ENCODE measurements at regions not wholly inside any gene's neighbourhood (a gene's known extent, or its start where the extent isn't known, plus 50 kb on each side); places are given as distances from the start of the nearest gene placed in this dataset.

GRCh38 chr5:73267766-73268435 is 94.9 kb downstream of the TMEM174 start:
- WGBS, 2 experiments: 56 to 59% methylated on average over 7 to 8 of the region's 8 CpGs
- Histone ChIP-seq H3K27me3 (ENCODE audit: control insufficient read depth, insufficient read depth, low read length, poor library complexity, severe bottlenecking) (no peaks in the 10 kb centered on the region), H3K4me3 (ENCODE audit: insufficient read depth, low read depth, low read length) (no peak overlapping the region), H3K36me3 (ENCODE audit: control insufficient read depth, insufficient read depth, low read length) (no peaks in the 10 kb centered on the region), H3K27ac (ENCODE audit: insufficient read depth, low read depth, low read length, poor library complexity, severe bottlenecking) (no peak overlapping the region), H3K9me3 (ENCODE audit: control insufficient read depth, low read length) (no peaks in the 10 kb centered on the region), H3K4me1 (ENCODE audit: control insufficient read depth, insufficient read depth, low read length) (peaks cover 16% of the 10 kb centered on the region)

- 41 to 48% methylated on average over 17 to 18 of the region's 18 CpGs for WGBS, 2 experiments
- Histone ChIP-seq H3K27ac (ENCODE audit: insufficient read depth, low read depth, low read length, poor library complexity, severe bottlenecking) (peak overlapping the region; percentile 38), H3K9me3 (ENCODE audit: control insufficient read depth, low read length) (no peaks in the 10 kb centered on the region), H3K4me1 (ENCODE audit: control insufficient read depth, insufficient read depth, low read length) (peaks cover 16% of the 10 kb centered on the region), H3K4me3 (ENCODE audit: insufficient read depth, low read depth, low read length) (no peak overlapping the region), H3K36me3 (ENCODE audit: control insufficient read depth, insufficient read depth, low read length) (no peaks in the 10 kb centered on the region), H3K27me3 (ENCODE audit: control insufficient read depth, insufficient read depth, low read length, poor library complexity, severe bottlenecking) (no peaks in the 10 kb centered on the region)
Measured at GRCh38 chr5:73266925-73267765, 94.2 kb downstream of the TMEM174 start.

- no peak overlapping the region for H3K4me3 ChIP-seq (ENCODE audit: insufficient read depth, low read depth, low read length)
- peaks cover 16% of the 10 kb centered on the region for H3K4me1 ChIP-seq (ENCODE audit: control insufficient read depth, insufficient read depth, low read length)
- 84 to 90% methylated on average over 5 of the region's 5 CpGs for WGBS, 2 experiments
- H3K27ac ChIP-seq (ENCODE audit: insufficient read depth, low read depth, low read length, poor library complexity, severe bottlenecking): no peak overlapping the region
- H3K27me3 ChIP-seq (ENCODE audit: control insufficient read depth, insufficient read depth, low read length, poor library complexity, severe bottlenecking): no peaks in the 10 kb centered on the region
- H3K9me3 ChIP-seq (ENCODE audit: control insufficient read depth, low read length): no peaks in the 10 kb centered on the region
- H3K36me3 ChIP-seq (ENCODE audit: control insufficient read depth, insufficient read depth, low read length): no peaks in the 10 kb centered on the region
Measured at GRCh38 chr5:73266176-73266738, 93.3 kb downstream of the TMEM174 start.

- Histone ChIP-seq H3K36me3 (ENCODE audit: control insufficient read depth, insufficient read depth, low read length) (no peaks in the 10 kb centered on the region), H3K4me3 (ENCODE audit: insufficient read depth, low read depth, low read length) (no peak overlapping the region), H3K27ac (ENCODE audit: insufficient read depth, low read depth, low read length, poor library complexity, severe bottlenecking) (no peak overlapping the region), H3K9me3 (ENCODE audit: control insufficient read depth, low read length) (no peaks in the 10 kb centered on the region), H3K4me1 (ENCODE audit: control insufficient read depth, insufficient read depth, low read length) (peaks cover 16% of the 10 kb centered on the region), H3K27me3 (ENCODE audit: control insufficient read depth, insufficient read depth, low read length, poor library complexity, severe bottlenecking) (no peaks in the 10 kb centered on the region)
- WGBS, 2 experiments: 94% methylated on average over 3 of the region's 3 CpGs
Measured at GRCh38 chr5:73265641-73266040, 92.6 kb downstream of the TMEM174 start.

- Histone ChIP-seq H3K4me3 (ENCODE audit: insufficient read depth, low read depth, low read length) (no peak overlapping the region), H3K36me3 (ENCODE audit: control insufficient read depth, insufficient read depth, low read length) (no peaks in the 10 kb centered on the region), H3K27ac (ENCODE audit: insufficient read depth, low read depth, low read length, poor library complexity, severe bottlenecking) (no peak overlapping the region), H3K4me1 (ENCODE audit: control insufficient read depth, insufficient read depth, low read length) (peaks cover 16% of the 10 kb centered on the region), H3K9me3 (ENCODE audit: control insufficient read depth, low read length) (no peaks in the 10 kb centered on the region), H3K27me3 (ENCODE audit: control insufficient read depth, insufficient read depth, low read length, poor library complexity, severe bottlenecking) (no peaks in the 10 kb centered on the region)
- 91 to 92% methylated on average over 5 of the region's 5 CpGs for WGBS, 2 experiments
Measured at GRCh38 chr5:73264631-73265030, 91.6 kb downstream of the TMEM174 start.

GRCh38 chr5:73263001-73263710 is 90.2 kb downstream of the TMEM174 start:
- Histone ChIP-seq H3K36me3 (ENCODE audit: control insufficient read depth, insufficient read depth, low read length) (no peaks in the 10 kb centered on the region), H3K4me3 (ENCODE audit: insufficient read depth, low read depth, low read length) (no peak overlapping the region), H3K27me3 (ENCODE audit: control insufficient read depth, insufficient read depth, low read length, poor library complexity, severe bottlenecking) (no peaks in the 10 kb centered on the region), H3K27ac (ENCODE audit: insufficient read depth, low read depth, low read length, poor library complexity, severe bottlenecking) (no peak overlapping the region), H3K4me1 (ENCODE audit: control insufficient read depth, insufficient read depth, low read length) (peaks cover 16% of the 10 kb centered on the region), H3K9me3 (ENCODE audit: control insufficient read depth, low read length) (no peaks in the 10 kb centered on the region)

- no peaks in the 10 kb centered on the region for H3K27me3 ChIP-seq (ENCODE audit: control insufficient read depth, insufficient read depth, low read length, poor library complexity, severe bottlenecking)
- H3K4me1 ChIP-seq (ENCODE audit: control insufficient read depth, insufficient read depth, low read length): no peaks in the 10 kb centered on the region
- no peaks in the 10 kb centered on the region for H3K9me3 ChIP-seq (ENCODE audit: control insufficient read depth, low read length)
- no peaks in the 10 kb centered on the region for H3K36me3 ChIP-seq (ENCODE audit: control insufficient read depth, insufficient read depth, low read length)
- no peak overlapping the region for H3K27ac ChIP-seq (ENCODE audit: insufficient read depth, low read depth, low read length, poor library complexity, severe bottlenecking)
- 89 to 100% methylated on average over 1 of the region's 1 CpG for WGBS, 2 experiments
- H3K4me3 ChIP-seq (ENCODE audit: insufficient read depth, low read depth, low read length): no peak overlapping the region
Measured at GRCh38 chr5:73256862-73257261, 83.9 kb downstream of the TMEM174 start.

GRCh38 chr5:73256462-73256861 is 83.5 kb downstream of the TMEM174 start:
- Histone ChIP-seq H3K4me1 (ENCODE audit: control insufficient read depth, insufficient read depth, low read length) (no peaks in the 10 kb centered on the region), H3K27ac (ENCODE audit: insufficient read depth, low read depth, low read length, poor library complexity, severe bottlenecking) (no peak overlapping the region), H3K27me3 (ENCODE audit: control insufficient read depth, insufficient read depth, low read length, poor library complexity, severe bottlenecking) (no peaks in the 10 kb centered on the region), H3K36me3 (ENCODE audit: control insufficient read depth, insufficient read depth, low read length) (no peaks in the 10 kb centered on the region), H3K4me3 (ENCODE audit: insufficient read depth, low read depth, low read length) (no peak overlapping the region), H3K9me3 (ENCODE audit: control insufficient read depth, low read length) (no peaks in the 10 kb centered on the region)
- 95 to 97% methylated on average over 1 to 2 of the region's 2 CpGs for WGBS, 2 experiments

- 86 to 91% methylated on average over 6 of the region's 6 CpGs for WGBS, 2 experiments
- Histone ChIP-seq H3K27me3 (ENCODE audit: control insufficient read depth, insufficient read depth, low read length, poor library complexity, severe bottlenecking) (peaks cover under 1% of the 10 kb centered on the region), H3K4me1 (ENCODE audit: control insufficient read depth, insufficient read depth, low read length) (no peaks in the 10 kb centered on the region), H3K9me3 (ENCODE audit: control insufficient read depth, low read length) (no peaks in the 10 kb centered on the region), H3K36me3 (ENCODE audit: control insufficient read depth, insufficient read depth, low read length) (no peaks in the 10 kb centered on the region), H3K27ac (ENCODE audit: insufficient read depth, low read depth, low read length, poor library complexity, severe bottlenecking) (no peak overlapping the region), H3K4me3 (ENCODE audit: insufficient read depth, low read depth, low read length) (no peak overlapping the region)
Measured at GRCh38 chr5:73256012-73256411, 83.0 kb downstream of the TMEM174 start.

GRCh38 chr5:73254642-73255041 is 81.6 kb downstream of the TMEM174 start:
- WGBS, 2 experiments: 67 to 77% methylated on average over 2 to 3 of the region's 3 CpGs
- Histone ChIP-seq H3K27me3 (ENCODE audit: control insufficient read depth, insufficient read depth, low read length, poor library complexity, severe bottlenecking) (peaks cover 6% of the 10 kb centered on the region), H3K36me3 (ENCODE audit: control insufficient read depth, insufficient read depth, low read length) (no peaks in the 10 kb centered on the region), H3K27ac (ENCODE audit: insufficient read depth, low read depth, low read length, poor library complexity, severe bottlenecking) (no peak overlapping the region), H3K9me3 (ENCODE audit: control insufficient read depth, low read length) (no peaks in the 10 kb centered on the region), H3K4me3 (ENCODE audit: insufficient read depth, low read depth, low read length) (no peak overlapping the region), H3K4me1 (ENCODE audit: control insufficient read depth, insufficient read depth, low read length) (no peaks in the 10 kb centered on the region)

All from ectodermal cell (in vitro differentiated cells).